GM23248 (cell line): ENCODE measurements at regions not wholly inside any gene's neighbourhood (a gene's known extent, or its start where the extent isn't known, plus 50 kb on each side); places are given as distances from the start of the nearest gene placed in this dataset.

ENCODE experiments used
- EZH2 ChIP-seq: fragments of 200-600 bp; sonication (generic); IDR thresholded peaks from 2 replicates; pipeline ENCODE4 v1.6.1; 2018; ENCODE audit warnings: antibody characterized with exemption, mild to moderate bottlenecking; ENCODE audit not compliant: insufficient read depth, poor library complexity, severe bottlenecking
- EZH2phosphoT487 ChIP-seq: fragments of 200-600 bp; sonication (generic); IDR thresholded peaks from 2 replicates; pipeline ENCODE4 v1.6.1; 2018; ENCODE audit warnings: antibody characterized with exemption, moderate library complexity, mild to moderate bottlenecking, low read depth; ENCODE audit not compliant: insufficient read depth

DNA sequence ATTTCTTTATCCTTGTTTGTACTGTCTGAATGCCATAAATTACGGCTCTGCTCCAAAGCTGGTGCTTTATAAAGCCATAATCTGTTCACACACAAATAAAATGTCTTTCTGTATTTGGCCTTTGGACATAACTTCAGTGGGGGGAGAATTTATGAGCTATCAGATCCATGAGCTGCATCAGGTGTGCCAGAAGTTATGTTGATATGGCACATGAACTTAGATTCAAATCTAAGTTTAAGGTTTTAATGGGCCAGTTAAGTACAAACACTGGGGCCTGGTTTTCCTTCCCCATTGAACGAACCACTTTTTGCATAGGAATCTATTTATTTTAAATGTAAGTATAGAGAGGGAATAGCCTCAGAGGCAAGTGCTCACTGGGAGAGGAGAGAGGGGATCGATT is 239.9 kb downstream of the NFKBIZ start:
- no peak for TF ChIP-seq EZH2phosphoT487
- no peak for TF ChIP-seq EZH2
